Mammary epithelial cell (primary cell): ENCODE measurements at regions not wholly inside any gene's neighbourhood (a gene's known extent, or its start where the extent isn't known, plus 50 kb on each side); places are given as distances from the start of the nearest gene placed in this dataset.

Source experiments
- CTCF ChIP-seq, 2 donors: IDR thresholded peaks in 1 of 2; conservative IDR thresholded peaks in 1 of 2; 2 replicates each; pipeline ENCODE4 v1.5.1; 2011 to 2012; ENCODE audit warnings: inconsistent platforms in 2 of 2, low read length in 2 of 2, mild to moderate bottlenecking in 2 of 2, control low read depth in 1 of 2, low read depth in 1 of 2; ENCODE audit not compliant: insufficient read depth in 1 of 2; ENCODE audit errors: extremely low read depth in 1 of 2
- EZH2 ChIP-seq: IDR thresholded peaks from 2 replicates; pipeline ENCODE4 v1.6.1; 2012; ENCODE audit warnings: low read length, inconsistent platforms, borderline replicate concordance

- no peak for TF ChIP-seq EZH2
- no peak for TF ChIP-seq CTCF (conservative IDR thresholded peaks at IDR 0.05 in 1 of 2, IDR thresholded peaks at IDR 0.05 in 1 of 2; ENCODE audit: extremely low read depth in 1 of 2, insufficient read depth in 1 of 2, low read depth in 1 of 2, low read length in 2 of 2)
These were observed 602.5 kb downstream of the TNS3 start for GRCh38 chr7:46979439-46979838.
